OCI-LY1 (cell line): ENCODE measurements at regions not wholly inside any gene's neighbourhood (a gene's known extent, or its start where the extent isn't known, plus 50 kb on each side); places are given as distances from the start of the nearest gene placed in this dataset.

ENCODE experiments used
- H2AFZ ChIP-seq: fragments of 200-600 bp; sonication (generic), shearing (Covaris generic); 2 replicates; pipeline ENCODE4 v1.6.0; 2014; ENCODE audit warnings: antibody characterized with exemption, mild to moderate bottlenecking, low read length
- H3F3A ChIP-seq: fragments of 200-600 bp; sonication (generic), shearing (Covaris generic); 2 replicates; pipeline ENCODE4 v1.6.0; 2014; ENCODE audit warnings: mild to moderate bottlenecking, antibody characterized with exemption, low read length, moderate library complexity; ENCODE audit not compliant: insufficient read depth
- H3K27ac ChIP-seq: fragments of 200-600 bp; sonication (generic); 2 replicates; pipeline ENCODE4 v1.5.1; 2014; ENCODE audit warnings: low read length, mixed run types, mild to moderate bottlenecking, low read depth; ENCODE audit not compliant: poor library complexity, severe bottlenecking
- H3K27me3 ChIP-seq: fragments of 200-600 bp; sonication (generic); 2 replicates; pipeline ENCODE4 v1.6.0; 2014; ENCODE audit warnings: antibody characterized with exemption, mild to moderate bottlenecking, low read length, moderate library complexity; ENCODE audit not compliant: insufficient read depth
- H3K36me3 ChIP-seq: fragments of 200-600 bp; sonication (generic); 2 replicates; pipeline ENCODE4 v1.6.1; 2014; ENCODE audit warnings: mild to moderate bottlenecking, antibody characterized with exemption, low read length, moderate library complexity, mixed read lengths; ENCODE audit not compliant: insufficient read depth
- H3K4me1 ChIP-seq: fragments of 200-600 bp; sonication (generic); 2 replicates; pipeline ENCODE4 v1.5.1; 2014; ENCODE audit warnings: mild to moderate bottlenecking, low read length, moderate library complexity; ENCODE audit not compliant: insufficient read depth, severe bottlenecking
- H3K4me2 ChIP-seq: fragments of 200-600 bp; sonication (generic), shearing (Covaris generic); 2 replicates; pipeline ENCODE4 v1.6.1; 2014; ENCODE audit warnings: low read length
- H3K4me3 ChIP-seq: fragments of 200-600 bp; sonication (generic); 2 replicates; pipeline ENCODE4 v1.5.1; 2014; ENCODE audit warnings: low read length, low read depth, mild to moderate bottlenecking, mixed read lengths; ENCODE audit not compliant: poor library complexity, severe bottlenecking
- H3K79me2 ChIP-seq: fragments of 200-600 bp; shearing (Covaris generic); 2 replicates; pipeline ENCODE4 v1.6.1; 2016; ENCODE audit warnings: mixed run types, low read length, mixed read lengths; ENCODE audit not compliant: insufficient read depth
- H3K9ac ChIP-seq: fragments of 200-600 bp; sonication (generic), shearing (Covaris generic); 2 replicates; pipeline ENCODE4 v1.6.1; 2014; ENCODE audit warnings: mild to moderate bottlenecking, low read length, mixed read lengths
- H3K9me2 ChIP-seq: fragments of 200-600 bp; sonication (generic), shearing (Covaris generic); 2 replicates; pipeline ENCODE4 v1.6.1; 2014; ENCODE audit warnings: low read depth, mild to moderate bottlenecking, low read length, mixed read lengths
- H3K9me3 ChIP-seq: fragments of 200-600 bp; shearing (Covaris generic); 2 replicates; pipeline ENCODE4 v1.6.1; 2014; ENCODE audit warnings: low read length, mixed read lengths
- H4K20me1 ChIP-seq: fragments of 200-600 bp; sonication (generic), shearing (Covaris generic); 2 replicates; pipeline ENCODE4 v1.6.0; 2016; ENCODE audit warnings: mild to moderate bottlenecking, low read length; ENCODE audit not compliant: insufficient read depth
- CTCF ChIP-seq: fragments of 200-600 bp; sonication (generic), shearing (Covaris generic); IDR thresholded peaks from 2 replicates; pipeline ENCODE4 v1.5.1; 2017; ENCODE audit warnings: mild to moderate bottlenecking, antibody characterized with exemption, low read length, moderate library complexity, mixed read lengths
- EZH2 ChIP-seq: fragments of 200-600 bp; sonication (generic), shearing (Covaris generic); IDR thresholded peaks from 2 replicates; pipeline ENCODE4 v1.8.0; 2017; ENCODE audit warnings: borderline replicate concordance, mixed run types, mild to moderate bottlenecking, antibody characterized with exemption, low read length, moderate library complexity, mixed read lengths

DNA sequence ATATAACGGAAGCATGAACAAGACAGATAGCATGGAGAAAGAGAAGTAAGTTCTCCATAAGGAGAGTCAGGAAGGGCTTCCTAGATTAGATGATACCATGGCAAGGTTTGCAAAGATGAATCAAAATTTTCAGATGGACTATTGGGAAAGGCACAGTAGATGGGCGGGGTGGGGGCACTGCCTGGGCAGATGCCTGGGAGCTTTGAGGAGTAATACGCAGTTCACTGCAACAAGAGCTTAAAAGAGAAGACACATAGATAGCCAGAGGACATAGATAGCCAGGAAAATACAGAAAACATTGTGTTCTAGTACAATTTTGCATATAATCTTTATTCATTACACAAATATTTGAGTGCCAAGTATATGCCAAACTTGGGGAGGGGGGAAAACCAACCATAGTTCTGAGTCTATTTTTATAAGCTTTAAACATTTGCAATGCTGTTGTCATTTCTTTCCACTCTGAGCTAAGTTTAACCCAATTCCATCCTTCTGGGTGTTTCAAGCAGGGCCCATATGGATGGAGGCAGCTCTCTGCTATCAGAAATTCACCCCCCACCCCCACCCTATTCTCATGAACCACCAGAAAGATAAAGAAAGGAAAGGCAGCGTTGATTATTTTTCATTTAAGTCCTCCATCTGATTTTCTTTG, 120.6 kb downstream of the NUF2 start:
- TF ChIP-seq CTCF (no peak), EZH2 (no peak)
- Histone ChIP-seq H3K4me2 (no peak overlapping the region), H4K20me1 (no peaks in the 10 kb centered on the region), H3K27ac (peak overlapping the region; percentile 43), H3K4me3 (no peak overlapping the region), H3F3A (no peaks in the 10 kb centered on the region), H3K79me2 (no peaks in the 10 kb centered on the region), H3K9me3 (no peaks in the 10 kb centered on the region), H3K9me2 (no peaks in the 10 kb centered on the region), H3K27me3 (no peaks in the 10 kb centered on the region), H3K36me3 (no peaks in the 10 kb centered on the region), H2AFZ (no peak overlapping the region), H3K4me1 (peaks cover 58% of the 10 kb centered on the region), H3K9ac (no peak overlapping the region; the same call in 1 of the 2 replicates)

GRCh38 chr1:163442895-163443294, 121.1 kb downstream of the NUF2 start:
- no peaks in the 10 kb centered on the region for H3K9me2 ChIP-seq
- H4K20me1 ChIP-seq: no peaks in the 10 kb centered on the region
- peaks cover 60% of the 10 kb centered on the region for H3K4me1 ChIP-seq
- no peaks in the 10 kb centered on the region for H3K79me2 ChIP-seq
- no peaks in the 10 kb centered on the region for H3F3A ChIP-seq
- no peaks in the 10 kb centered on the region for H3K9me3 ChIP-seq
- H3K9ac ChIP-seq: no peak overlapping the region; the same call in 1 of the 2 replicates
- no peak for TF ChIP-seq CTCF
- no peak for TF ChIP-seq EZH2
- no peak overlapping the region for H3K4me3 ChIP-seq
- no peak overlapping the region for H2AFZ ChIP-seq
- no peaks in the 10 kb centered on the region for H3K36me3 ChIP-seq
- peak overlapping the region; percentile 43 for H3K27ac ChIP-seq
- no peaks in the 10 kb centered on the region for H3K27me3 ChIP-seq
- no peak overlapping the region for H3K4me2 ChIP-seq

GRCh38 chr1:163443863-163444262, 122.1 kb downstream of the NUF2 start:
- peak overlapping the region; percentile 43 for H3K27ac ChIP-seq
- H3K9me3 ChIP-seq: no peaks in the 10 kb centered on the region
- H3K4me3 ChIP-seq: no peak overlapping the region

More at GRCh38 chr1:163443863-163444262, 122.1 kb downstream of the NUF2 start:
- no peaks in the 10 kb centered on the region for H3K79me2 ChIP-seq
- no peak overlapping the region for H3K9ac ChIP-seq
- no peaks in the 10 kb centered on the region for H3K36me3 ChIP-seq
- H3K27me3 ChIP-seq: no peaks in the 10 kb centered on the region
- no peak overlapping the region; the same call in 1 of the 2 replicates for H3K4me2 ChIP-seq
- H3K4me1 ChIP-seq: peaks cover 67% of the 10 kb centered on the region
- no peaks in the 10 kb centered on the region for H3F3A ChIP-seq
- H2AFZ ChIP-seq: no peak overlapping the region
- no peak for TF ChIP-seq CTCF
- TF ChIP-seq EZH2: no peak
- H3K9me2 ChIP-seq: no peaks in the 10 kb centered on the region
- H4K20me1 ChIP-seq: no peaks in the 10 kb centered on the region
